HG03378 (cell line): ENCODE measurements at regions not wholly inside any gene's neighbourhood (a gene's known extent, or its start where the extent isn't known, plus 50 kb on each side); places are given as distances from the start of the nearest gene placed in this dataset.
"Not testable (repeated sequence)": the region's sequence is repeated elsewhere in the genome, so short reads cannot be mapped to it uniquely, and the experiment has no call there.

Experiments used
- ATAC-seq: cut with Tn5 transposase; IDR thresholded peaks from one replicate; pipeline ENCODE4 v1.9.1; 2021; ENCODE audit warnings: mild to moderate bottlenecking, moderate library complexity; ENCODE audit not compliant: unreplicated experiment

- no peak for ATAC-seq
Observed at GRCh38 chr12:19972325-19973288, 395.7 kb upstream of the PDE3A start.

- no peak for ATAC-seq
Observed at GRCh38 chr12:19978193-19978592, 390.1 kb upstream of the PDE3A start.

GRCh38 chr12:19979584-19979983, 388.8 kb upstream of the PDE3A start:
- ATAC-seq = no peak

- no peak for ATAC-seq
Observed at GRCh38 chr12:19981944-19982343, 386.4 kb upstream of the PDE3A start.

- ATAC-seq = no peak
Observed at GRCh38 chr12:19988001-19988400, 380.3 kb upstream of the PDE3A start.

GRCh38 chr12:19988459-19988873, 379.9 kb upstream of the PDE3A start:
- ATAC-seq = no peak

GRCh38 chr12:19988948-19989347, 379.4 kb upstream of the PDE3A start:
- no peak for ATAC-seq

GRCh38 chr12:19991146-19991545, 377.2 kb upstream of the PDE3A start:
- ATAC-seq = no peak

GRCh38 chr12:19992311-19992710, 376.0 kb upstream of the PDE3A start:
- no peak for ATAC-seq

- no peak for ATAC-seq
Observed at GRCh38 chr12:19994968-19995367, 373.4 kb upstream of the PDE3A start.

- no peak for ATAC-seq
Observed at GRCh38 chr12:19997656-19998400, 370.5 kb upstream of the PDE3A start.

GRCh38 chr12:19998411-19998810, 369.9 kb upstream of the PDE3A start:
- ATAC-seq = no peak

GRCh38 chr12:19998961-19999804, 369.2 kb upstream of the PDE3A start:
- ATAC-seq = no peak

GRCh38 chr12:19999805-20000138, 368.6 kb upstream of the PDE3A start:
- ATAC-seq = no peak

GRCh38 chr12:20000229-20000849, 368.0 kb upstream of the PDE3A start:
- no peak for ATAC-seq

GRCh38 chr12:20003252-20003651, 365.1 kb upstream of the PDE3A start:
- ATAC-seq = no peak

- no peak for ATAC-seq
Observed at GRCh38 chr12:20004952-20005351, 363.4 kb upstream of the PDE3A start.

GRCh38 chr12:20006871-20007730, 361.2 kb upstream of the PDE3A start:
- no peak for ATAC-seq

- ATAC-seq = not testable (repeated sequence)
Observed at GRCh38 chr12:20009965-20010364, 358.4 kb upstream of the PDE3A start.

- no peak for ATAC-seq
Observed at GRCh38 chr12:20011200-20011599, 357.1 kb upstream of the PDE3A start.
